NCI-H2171 (cell line): ENCODE measurements at regions not wholly inside any gene's neighbourhood (a gene's known extent, or its start where the extent isn't known, plus 50 kb on each side); places are given as distances from the start of the nearest gene placed in this dataset.

Experiments used
- DNase-seq: peaks from one replicate; lab custom pipeline; 2025; lab: John Stamatoyannopoulos, UW

DNA sequence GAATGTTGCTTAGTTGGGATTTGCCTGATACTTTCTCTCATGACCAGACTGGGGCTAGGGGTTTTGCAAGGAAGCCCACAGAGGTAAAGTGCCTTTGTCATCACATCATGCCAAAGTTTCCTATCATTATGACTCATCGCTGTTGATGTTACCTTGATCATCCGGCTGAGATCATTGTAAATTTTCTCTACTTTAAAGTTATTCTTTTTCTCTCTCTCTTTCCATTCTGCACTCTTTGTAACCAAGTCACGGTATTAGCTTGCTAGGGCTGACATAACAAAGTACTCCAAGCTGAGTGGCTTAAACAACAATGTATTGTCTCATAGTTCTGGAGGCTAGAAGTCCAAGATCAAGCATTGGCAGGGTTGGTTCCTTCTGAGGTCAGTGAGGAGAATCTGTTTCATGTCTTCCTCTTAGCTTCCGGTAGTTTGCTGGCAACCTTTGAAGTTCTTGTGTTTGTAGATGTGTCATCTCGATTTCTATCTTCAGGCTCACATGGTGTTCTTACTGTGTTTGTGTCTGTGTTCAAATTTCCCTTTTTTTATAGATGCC is 113.0 kb downstream of the DTHD1 start:
- no peak for DNase-seq

DNA sequence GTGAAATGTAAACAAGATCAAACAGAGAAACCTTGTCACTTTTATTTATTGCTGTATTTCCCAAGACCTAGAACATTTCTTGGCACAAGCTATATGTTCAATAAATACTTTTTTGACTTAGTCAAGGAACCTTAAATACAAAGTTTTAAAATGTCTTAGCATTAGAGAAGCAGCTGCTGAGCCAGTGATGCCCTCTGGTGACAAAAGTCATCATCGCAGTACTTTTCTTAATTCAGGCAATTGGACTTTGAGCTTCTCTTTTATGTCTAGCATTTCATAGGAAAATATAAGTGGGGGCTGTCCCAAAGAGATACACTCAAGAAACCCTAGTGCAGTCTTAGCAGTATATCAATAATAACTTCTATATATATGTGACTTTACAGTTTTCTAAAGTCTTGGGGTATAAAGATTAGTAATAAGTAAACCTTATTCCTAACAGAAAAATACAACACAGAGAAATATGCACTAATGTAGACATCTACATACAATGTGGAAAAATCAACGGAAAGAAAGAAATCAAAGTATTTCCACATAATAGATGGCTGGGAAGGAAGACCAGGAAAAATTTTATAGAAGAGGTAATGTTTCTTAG is 118.4 kb downstream of the DTHD1 start:
- DNase-seq = no peak

DNA sequence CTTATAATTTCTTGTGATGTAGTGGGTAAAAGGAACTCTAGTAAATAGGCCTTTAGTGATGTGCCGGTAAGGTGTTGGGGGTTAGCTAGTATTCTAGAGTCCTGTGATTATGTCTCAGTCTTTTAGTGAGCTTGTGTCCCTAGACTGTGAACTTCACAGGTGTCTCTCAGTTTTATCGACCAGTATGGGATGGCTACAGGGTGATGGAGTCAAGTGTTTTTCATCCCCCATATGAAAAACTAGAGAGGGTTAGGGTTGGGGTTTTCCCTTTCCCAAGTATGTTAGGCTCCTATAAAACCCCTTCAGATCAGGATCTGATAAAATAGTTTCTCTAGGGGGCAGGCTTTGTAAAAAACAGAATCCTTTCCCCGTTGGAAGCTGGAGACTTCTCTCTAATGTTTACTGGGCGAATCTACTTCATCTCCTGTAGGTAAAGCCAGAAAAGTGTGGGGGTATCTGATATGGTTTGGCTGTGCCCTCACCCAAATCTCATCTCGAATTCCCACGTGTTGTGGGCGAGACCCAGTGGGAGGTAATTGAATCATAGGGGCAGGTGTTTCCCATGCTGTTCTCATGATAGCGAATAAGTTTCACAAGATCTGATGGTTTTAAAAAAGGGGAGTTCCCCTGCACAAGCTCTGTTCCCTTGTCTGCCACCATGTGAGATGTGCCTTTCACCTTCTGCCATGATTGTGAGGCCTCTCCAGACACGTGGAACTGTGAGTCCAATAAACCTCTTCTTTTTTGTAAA is 120.8 kb downstream of the DTHD1 start:
- DNase-seq = no peak

DNA sequence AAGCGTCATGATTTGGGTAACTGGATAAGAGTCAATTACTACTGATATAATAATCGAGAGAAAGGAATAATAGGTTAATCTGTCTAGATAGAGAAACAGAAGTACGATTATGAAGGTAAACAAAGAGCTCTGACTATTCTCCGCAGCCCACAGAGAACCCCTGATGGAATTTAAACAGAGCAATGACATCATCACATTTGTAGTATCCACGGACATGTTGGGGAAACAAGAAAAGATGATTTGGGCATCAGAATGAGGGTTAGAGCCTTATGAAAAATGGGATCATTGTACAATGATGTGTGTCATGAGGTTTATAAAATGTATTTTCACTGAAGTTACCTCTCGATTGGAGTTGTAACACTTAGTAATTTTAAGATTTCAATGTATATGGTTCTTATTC is 129.9 kb downstream of the DTHD1 start:
- DNase-seq = no peak

DNA sequence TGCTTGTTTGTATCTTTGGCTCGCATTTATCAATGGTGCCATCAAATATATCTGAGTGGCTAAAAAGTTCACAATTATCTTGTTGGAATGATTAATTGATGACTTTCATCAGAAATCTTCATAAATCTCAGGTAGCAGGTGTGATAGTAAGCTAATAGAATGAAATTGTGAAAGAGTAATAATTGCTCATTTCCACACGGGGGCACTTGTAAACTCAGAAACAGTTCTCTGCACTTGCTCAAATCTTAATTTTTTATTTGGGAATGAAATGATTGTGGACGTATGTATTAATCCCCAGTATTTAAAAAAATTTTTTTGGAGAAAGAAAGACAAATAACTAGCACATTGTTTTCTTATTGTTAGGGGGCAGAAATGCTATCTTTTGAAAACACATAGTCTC is 132.8 kb downstream of the DTHD1 start:
- DNase-seq = no peak

DNA sequence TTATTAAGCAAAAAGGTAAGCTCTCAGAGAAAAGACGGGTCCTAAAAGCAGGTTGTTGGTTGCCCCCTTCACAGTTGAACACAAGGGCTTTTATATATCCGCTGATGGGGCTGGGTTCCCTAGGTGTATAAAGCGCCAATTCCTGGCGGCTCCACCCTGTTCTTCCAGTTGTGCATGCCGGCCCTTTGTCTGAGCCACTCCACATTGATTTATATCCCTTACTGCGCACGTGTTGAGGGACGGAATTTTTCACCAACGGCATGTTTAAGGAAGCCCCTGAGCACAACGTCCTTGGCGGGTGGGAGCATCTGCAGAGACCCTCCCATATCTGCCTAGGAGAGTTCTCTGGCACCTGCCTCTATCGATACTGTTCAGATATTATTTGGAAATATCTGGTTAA is 135.7 kb downstream of the DTHD1 start:
- no peak for DNase-seq

DNA sequence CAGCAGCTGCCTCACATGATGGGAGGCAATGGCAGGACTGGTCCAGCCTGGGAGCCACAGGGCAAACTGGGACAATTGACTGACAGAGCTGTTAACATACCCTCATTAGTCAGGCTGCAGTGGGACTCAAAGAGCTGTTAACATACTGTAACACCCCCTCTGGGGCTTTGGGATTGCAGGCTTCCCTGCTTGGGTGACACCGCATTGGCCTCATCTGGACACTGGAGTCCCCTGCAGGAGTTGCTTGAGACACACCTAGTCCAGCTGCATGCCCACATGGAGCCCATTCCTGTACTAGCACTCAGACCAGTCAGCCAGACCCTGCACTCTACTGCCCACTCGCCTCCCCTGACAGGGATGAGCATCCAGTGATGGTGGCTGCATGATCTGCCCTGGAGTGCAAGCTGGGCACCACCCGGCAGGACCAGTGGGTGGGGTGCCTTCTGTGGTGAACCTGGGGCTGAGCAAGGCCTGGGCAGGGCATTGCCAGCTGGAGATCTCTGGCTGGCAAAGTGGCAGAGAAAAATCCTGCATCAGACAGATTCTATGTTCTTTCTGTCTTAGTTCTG is 138.8 kb downstream of the DTHD1 start:
- DNase-seq = no peak

DNA sequence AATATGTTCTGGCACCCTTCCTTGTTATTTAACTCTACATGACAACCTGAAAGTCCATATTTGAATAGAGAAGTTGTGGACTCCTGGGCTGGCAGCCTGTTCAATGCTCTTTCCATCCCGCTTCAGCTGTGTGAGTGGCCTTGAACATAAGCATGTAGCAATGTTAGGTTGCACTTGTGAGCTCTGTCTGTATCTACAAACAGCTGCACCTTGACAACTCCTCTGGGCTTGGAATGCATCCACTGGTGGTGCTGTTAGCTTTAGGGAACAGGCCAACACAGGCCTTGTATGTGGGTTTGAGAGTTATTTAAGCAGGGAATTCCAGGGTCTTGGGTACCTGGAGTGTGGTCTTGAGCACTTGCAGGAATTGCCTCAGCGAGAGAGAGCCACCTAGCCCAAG is 141.2 kb downstream of the DTHD1 start:
- no peak for DNase-seq

DNA sequence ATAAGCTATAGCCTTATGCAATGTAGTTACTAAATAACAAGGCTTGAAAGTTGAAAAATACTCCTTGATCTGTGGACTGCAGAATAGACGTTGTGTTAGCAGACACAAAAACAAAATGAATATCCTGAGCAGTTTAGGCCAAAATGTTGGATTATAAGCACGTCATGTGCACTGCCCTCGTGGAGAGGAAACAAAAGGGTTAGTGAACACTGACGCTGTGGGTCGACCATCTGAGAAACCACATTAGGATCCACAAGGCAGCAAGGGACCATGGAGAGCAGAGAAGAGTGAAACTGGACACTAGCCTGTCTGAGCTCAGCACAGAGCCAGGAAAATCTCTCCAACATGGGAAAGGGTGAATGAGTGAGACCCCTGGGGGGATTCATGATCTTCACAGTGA is 145.3 kb downstream of the DTHD1 start:
- DNase-seq = no peak

DNA sequence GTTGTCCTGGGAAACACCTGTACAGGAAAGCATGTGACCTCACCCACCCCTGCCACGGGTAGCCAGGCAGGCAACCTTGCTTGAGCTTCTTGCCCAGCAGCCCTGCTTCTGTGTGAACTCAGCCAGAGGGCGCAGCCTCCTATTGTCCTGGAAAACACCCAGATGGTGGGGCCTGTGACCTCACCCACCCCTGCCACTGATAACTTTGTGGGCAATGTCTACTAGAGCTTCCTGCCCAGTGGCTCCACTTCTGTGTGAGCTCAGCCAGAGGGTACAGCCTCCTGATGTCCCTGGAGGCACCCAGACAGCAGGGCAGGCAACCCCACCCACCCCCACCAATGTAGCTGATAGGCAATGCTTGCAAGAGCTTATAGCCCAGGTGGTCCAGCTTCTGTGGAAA is 146.3 kb downstream of the DTHD1 start:
- DNase-seq = no peak

DNA sequence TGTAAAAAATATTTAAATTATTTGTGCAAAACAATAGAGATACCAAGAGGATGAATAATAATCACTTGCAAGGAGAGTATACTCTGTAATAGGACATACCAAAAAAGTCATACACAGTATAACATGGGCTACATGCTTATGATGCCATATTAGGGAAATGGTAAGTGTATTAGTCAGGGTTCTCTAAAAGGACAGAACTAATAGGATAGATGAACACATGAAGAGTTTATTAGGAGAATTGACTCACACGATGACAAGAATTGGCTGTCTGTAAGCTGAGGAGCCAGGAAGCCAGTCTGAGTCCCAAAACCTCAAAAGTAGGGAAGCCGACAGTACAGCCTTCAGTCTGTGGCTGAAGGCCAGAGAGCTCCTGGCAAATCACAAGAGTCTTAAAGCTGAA is 151.2 kb downstream of the DTHD1 start:
- no peak for DNase-seq

DNA sequence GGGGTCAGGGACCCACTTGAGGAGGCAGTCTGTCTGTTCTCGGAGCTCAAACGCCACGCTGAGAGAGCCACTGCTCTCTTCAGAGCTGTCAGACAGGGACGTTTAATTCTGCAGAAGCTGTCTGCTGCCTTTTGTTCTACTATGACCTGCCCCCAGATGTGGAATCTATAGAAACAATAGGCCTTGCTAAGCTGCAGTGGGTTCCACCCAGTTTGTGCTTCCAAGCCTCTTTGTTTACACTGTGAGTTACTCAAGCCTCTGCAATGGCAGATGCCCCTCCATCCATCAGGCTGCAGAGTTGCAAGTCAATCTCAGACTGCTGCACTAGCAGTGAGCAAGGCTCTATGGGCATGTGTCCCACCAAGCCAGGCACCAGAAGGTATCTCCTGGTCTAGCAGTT is 158.1 kb downstream of the DTHD1 start:
- DNase-seq = no peak

DNA sequence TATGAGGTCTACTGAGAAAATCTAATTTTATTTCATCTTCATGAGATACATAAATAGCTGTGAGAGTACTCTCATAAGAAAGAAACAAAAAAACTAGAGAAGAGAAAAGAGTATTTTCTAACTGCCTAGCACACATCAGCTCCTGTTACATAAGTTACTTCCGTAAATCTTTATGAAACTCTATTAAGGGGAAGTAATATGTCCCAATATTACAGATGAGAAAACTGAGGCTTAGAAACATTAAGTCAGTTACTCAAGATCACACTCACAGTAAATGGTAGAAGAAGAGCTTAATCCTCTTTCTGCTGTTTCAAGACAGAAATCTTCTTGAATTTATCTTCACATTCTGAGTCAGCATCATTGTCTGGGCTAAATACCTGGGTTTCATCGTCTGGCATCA is 164.1 kb downstream of the DTHD1 start:
- no peak for DNase-seq

DNA sequence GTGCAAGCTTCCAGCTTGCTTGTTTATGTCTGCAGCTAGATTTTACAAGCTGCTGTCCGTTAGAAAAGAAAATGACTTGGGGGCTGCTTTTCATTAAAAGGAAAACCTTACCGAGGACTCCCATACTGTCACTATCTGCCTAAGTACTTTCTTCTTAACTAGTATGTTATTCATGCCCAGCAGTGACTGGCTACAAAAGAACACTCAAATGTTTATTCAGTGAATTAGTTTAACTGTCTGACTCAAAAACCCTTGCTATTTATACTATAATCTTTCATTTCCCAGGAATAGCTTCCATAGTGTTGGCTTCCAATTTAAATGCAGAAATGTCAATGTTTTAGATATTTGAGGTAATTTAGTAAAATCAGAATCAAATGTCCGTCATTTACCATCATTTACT is 164.9 kb downstream of the DTHD1 start:
- DNase-seq = no peak

DNA sequence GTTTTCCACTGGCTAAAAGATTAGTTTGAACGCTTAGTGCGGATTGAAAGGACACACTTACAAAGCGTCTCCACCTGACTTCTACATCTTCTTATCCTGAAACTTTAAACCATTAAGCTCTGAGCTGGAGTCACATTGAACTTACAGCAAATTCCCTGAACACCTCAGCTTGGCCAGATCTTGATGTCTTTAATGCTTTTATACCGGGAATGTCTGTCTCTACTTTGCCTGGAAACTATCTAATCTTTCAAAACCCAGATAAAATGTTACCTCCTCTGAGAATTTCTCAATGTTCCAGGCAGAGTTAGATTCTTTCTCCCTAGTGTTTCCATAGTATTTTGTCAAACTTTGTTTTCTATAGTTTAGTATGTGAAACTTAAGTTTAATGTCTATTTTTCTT is 179.9 kb downstream of the DTHD1 start:
- no peak for DNase-seq

DNA sequence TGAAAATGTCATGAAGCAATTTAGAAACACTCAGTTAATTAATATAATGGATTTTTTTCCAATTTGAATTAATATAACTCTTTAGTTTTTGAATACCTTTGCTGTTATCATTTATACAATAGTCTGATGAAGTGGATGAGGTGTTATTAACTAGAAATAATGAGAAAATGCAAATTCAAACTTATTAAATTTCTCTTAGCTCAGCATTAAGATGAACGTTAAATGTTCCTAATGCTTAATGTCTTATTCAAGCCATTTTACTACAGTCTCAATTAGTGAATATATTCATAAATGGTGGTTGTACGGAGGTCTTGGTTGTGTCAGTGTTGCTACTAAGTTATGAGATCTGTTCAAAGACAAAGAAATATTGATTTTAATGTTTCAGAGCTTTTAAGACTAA is 186.3 kb downstream of the DTHD1 start:
- no peak for DNase-seq

DNA sequence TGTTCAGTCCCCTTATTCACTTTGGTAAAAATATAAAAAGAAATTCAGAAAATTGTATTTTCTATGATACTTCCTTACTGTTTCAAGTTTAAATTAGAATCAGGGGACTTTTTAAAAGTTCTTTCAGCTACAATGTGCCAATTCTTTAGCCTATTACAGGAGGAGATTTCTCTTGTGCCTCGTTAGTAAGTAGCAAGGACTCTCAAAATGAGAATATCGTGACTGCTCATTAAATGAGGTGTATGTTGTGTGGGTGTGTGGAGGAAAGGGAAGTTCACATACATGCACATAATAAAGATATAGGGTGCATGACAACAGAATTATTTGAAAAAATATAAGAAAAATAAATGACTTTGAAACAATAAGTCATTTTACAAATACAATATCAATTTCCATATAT is 190.5 kb downstream of the DTHD1 start:
- DNase-seq = no peak

DNA sequence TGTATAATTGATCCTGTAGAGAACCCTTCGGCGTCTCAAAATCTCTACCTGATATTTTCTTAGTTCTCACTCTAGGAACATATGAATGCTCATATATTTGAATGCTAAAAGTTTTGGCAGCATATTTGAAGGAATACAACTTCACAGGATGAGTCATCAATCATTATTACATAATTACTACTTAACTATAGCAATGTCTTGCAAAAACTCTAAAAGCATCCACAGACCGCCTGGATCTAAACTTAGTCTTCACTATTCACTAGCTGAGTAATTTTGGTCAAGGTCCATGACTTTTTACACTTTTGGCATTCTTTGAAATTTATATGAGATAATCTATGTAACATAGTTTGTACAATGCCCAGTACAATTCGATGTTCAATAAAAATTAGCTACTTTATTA is 194.7 kb downstream of the DTHD1 start:
- DNase-seq = no peak

DNA sequence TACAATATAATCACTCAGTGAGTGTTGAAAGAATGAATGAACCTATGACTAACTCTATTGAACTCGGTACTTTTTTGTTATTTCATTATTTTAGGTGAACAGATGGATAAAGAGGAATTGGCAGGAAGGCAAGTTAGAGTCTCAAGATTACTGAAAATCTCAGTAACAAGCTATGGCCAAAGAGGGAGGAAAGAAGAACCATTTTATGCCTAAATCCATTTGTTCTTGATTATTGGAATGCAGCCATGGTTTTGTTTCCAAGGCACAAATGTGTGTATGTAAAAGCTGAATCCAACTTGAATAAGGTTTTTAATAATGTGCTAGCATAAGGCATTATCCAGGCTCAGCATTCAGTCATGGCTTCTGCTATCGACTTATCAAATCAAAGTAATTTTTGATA is 196.4 kb downstream of the DTHD1 start:
- DNase-seq = no peak

DNA sequence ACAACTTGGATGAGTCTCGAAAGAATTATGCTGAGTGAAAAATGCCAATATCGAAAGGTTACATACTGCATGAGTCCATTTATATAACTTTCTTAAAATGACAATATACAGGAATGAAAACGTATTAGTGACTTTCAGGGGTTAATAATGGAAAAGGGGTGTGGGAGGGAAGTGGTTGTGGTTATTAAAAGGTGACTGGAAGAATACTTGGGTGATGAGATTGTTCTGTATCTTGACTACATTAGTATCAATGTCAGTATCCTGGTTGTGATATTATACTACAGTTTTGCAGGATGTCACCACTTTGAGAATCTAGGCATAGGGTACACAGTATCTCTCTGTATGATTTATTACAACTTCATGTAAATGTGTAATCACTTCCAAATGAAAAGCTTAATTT is 204.5 kb downstream of the DTHD1 start:
- DNase-seq = no peak

DNA sequence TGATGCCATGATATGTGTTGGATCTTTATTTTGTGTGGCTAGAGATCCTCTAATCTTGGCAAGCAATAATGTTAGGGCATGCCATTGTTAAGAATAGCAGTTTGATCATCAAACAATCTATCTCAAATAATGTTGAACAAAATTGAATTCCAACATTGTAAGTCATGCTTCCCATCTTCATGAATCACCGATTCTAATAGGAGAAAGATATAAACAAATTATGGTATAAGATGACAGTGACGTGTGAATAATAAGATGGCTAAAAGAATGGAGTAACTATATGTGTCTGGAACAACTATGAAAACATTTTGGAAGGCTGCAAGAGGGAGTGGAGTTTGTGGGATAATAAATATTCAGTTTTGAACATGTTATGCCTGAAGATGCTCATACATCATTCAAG is 208.4 kb downstream of the DTHD1 start:
- DNase-seq = no peak

DNA sequence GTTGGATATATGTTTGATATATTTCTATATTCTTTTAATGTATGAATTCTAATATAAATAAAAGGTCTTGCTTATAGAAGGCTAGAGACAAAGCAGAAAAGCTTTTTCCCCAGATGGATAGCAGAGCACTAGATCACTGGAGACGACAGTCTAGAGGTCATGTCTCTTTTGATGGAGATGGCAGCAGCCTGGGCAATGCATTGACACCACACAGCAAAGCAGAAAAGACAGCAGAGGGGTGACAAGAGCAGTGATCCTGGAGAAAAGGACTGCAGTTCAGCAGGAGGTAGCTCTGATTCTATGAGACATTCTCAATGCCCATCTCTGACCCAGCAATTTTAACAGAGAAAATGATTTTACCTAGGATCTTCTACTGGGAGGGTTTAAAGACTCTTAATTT is 210.6 kb downstream of the DTHD1 start:
- no peak for DNase-seq

DNA sequence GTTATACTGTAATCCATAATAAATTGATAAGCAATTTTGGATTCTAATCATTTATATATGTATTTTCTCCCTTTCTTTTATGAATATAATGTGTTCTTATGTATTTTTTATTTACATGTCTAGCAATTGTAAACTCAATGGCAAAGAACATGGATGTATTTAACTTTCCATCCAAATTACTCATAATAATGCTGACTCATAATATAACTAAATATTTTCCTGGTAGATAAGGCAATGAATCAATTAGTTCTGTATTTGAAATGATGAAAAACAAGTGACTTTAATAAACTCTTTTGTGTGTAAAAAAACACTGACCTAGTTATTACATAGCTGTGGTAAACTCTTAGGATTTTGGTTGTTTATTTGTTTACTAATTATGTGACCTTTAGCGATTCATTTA is 211.2 kb downstream of the DTHD1 start:
- DNase-seq = no peak

DNA sequence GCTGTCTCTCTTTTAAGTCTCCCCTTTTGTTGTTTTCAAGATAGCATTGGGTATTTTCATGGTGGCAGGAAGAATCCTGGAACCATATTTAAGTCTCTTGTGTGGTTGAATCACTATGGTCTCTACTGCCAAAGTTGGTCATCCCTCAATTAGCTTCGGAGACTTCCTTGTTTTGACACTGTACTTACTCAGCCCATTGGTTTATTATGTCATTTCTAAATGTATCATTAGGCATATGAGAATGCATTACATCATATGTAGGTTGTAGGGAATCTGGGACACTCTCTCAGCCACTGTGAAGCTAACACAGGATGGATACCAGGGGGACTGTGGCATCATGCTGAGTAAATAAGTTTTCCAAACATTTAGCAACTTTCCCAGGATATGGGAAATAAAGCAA is 211.8 kb downstream of the DTHD1 start:
- no peak for DNase-seq
